ENCODE measurements at regions not wholly inside any gene's neighbourhood (a gene's known extent, or its start where the extent isn't known, plus 50 kb on each side); places are given as distances from the start of the nearest gene placed in this dataset.

GRCh38 chr4:14752341-14753046, 249.8 kb upstream of the CPEB2 start:
- no peak for DNase-seq

- DNase-seq, result no peak
Observed at GRCh38 chr4:14767142-14767541, 235.1 kb upstream of the CPEB2 start.

- DNase-seq, result no peak
Observed at GRCh38 chr4:14768449-14768848, 233.8 kb upstream of the CPEB2 start.

- no peak for DNase-seq
Observed at GRCh38 chr4:14769993-14770392, 232.3 kb upstream of the CPEB2 start.

GRCh38 chr4:14771094-14771493, 231.2 kb upstream of the CPEB2 start:
- DNase-seq, result no peak

- DNase-seq, result no peak
Observed at GRCh38 chr4:14771504-14772175, 230.6 kb upstream of the CPEB2 start.

GRCh38 chr4:14772388-14772787, 229.9 kb upstream of the CPEB2 start:
- no peak for DNase-seq

- peak; percentile 68 for DNase-seq
Observed at GRCh38 chr4:14783011-14783877, 219.0 kb upstream of the CPEB2 start.

GRCh38 chr4:14787221-14787620, 215.1 kb upstream of the CPEB2 start:
- DNase-seq, result no peak

- no peak for DNase-seq
Observed at GRCh38 chr4:14787894-14788293, 214.4 kb upstream of the CPEB2 start.

- no peak for DNase-seq
Observed at GRCh38 chr4:14790494-14790893, 211.8 kb upstream of the CPEB2 start.

- DNase-seq, result no peak
Observed at GRCh38 chr4:14792702-14793227, 209.5 kb upstream of the CPEB2 start.

GRCh38 chr4:14800977-14801376, 201.3 kb upstream of the CPEB2 start:
- DNase-seq, result no peak

- DNase-seq, result no peak
Observed at GRCh38 chr4:14802596-14802995, 199.7 kb upstream of the CPEB2 start.

- no peak for DNase-seq
Observed at GRCh38 chr4:14807856-14808255, 194.4 kb upstream of the CPEB2 start.

- DNase-seq, result no peak
Observed at GRCh38 chr4:14809203-14809602, 193.1 kb upstream of the CPEB2 start.

- no peak for DNase-seq
Observed at GRCh38 chr4:14810121-14810520, 192.2 kb upstream of the CPEB2 start.

GRCh38 chr4:14810568-14810967, 191.7 kb upstream of the CPEB2 start:
- DNase-seq, result no peak

- DNase-seq, result no peak
Observed at GRCh38 chr4:14812101-14812500, 190.2 kb upstream of the CPEB2 start.

GRCh38 chr4:14816623-14817261, 185.5 kb upstream of the CPEB2 start:
- no peak for DNase-seq

- no peak for DNase-seq
Observed at GRCh38 chr4:14824189-14824588, 178.1 kb upstream of the CPEB2 start.

- peak; percentile 34 for DNase-seq
Observed at GRCh38 chr4:14827111-14827510, 175.2 kb upstream of the CPEB2 start.

GRCh38 chr4:14829795-14830194, 172.5 kb upstream of the CPEB2 start:
- DNase-seq, result no peak
